ENCODE measurements at regions not wholly inside any gene's neighbourhood (a gene's known extent, or its start where the extent isn't known, plus 50 kb on each side); places are given as distances from the start of the nearest gene placed in this dataset.

DNA sequence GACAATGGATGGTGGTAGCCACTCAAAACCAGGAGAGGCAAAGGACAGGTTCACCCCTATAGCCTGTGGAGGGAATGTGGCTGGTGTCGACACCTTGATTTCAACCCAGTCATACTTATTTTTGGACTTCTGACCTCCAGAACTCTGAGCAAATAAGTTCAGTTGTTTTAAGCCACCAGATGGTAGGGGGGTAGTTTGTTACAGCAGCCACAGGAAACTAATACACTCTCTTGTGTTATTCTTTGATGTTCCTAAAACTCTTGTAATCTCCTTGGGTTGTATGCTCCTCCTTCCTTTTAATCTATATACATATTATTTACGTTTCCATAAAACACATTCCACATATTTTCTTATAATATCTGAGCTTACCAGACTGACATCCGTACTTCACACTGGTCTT lies 65.9 kb downstream of the ZBTB18 start:
- TF ChIP-seq, protein P1, sequence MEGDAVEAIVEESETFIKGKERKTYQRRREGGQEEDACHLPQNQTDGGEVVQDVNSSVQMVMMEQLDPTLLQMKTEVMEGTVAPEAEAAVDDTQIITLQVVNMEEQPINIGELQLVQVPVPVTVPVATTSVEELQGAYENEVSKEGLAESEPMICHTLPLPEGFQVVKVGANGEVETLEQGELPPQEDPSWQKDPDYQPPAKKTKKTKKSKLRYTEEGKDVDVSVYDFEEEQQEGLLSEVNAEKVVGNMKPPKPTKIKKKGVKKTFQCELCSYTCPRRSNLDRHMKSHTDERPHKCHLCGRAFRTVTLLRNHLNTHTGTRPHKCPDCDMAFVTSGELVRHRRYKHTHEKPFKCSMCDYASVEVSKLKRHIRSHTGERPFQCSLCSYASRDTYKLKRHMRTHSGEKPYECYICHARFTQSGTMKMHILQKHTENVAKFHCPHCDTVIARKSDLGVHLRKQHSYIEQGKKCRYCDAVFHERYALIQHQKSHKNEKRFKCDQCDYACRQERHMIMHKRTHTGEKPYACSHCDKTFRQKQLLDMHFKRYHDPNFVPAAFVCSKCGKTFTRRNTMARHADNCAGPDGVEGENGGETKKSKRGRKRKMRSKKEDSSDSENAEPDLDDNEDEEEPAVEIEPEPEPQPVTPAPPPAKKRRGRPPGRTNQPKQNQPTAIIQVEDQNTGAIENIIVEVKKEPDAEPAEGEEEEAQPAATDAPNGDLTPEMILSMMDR (IDR thresholded peaks at IDR 0.05) = no peak
- no peak for TF ChIP-seq POLR2A (IDR thresholded peaks at IDR 0.05)
